HG02943 (cell line): ENCODE measurements at regions not wholly inside any gene's neighbourhood (a gene's known extent, or its start where the extent isn't known, plus 50 kb on each side); places are given as distances from the start of the nearest gene placed in this dataset.

Experiments
- ATAC-seq: cut with Tn5 transposase; IDR thresholded peaks from one replicate; pipeline ENCODE4 v1.9.1; 2021; ENCODE audit warnings: mild to moderate bottlenecking, low read depth, moderate library complexity; ENCODE audit not compliant: unreplicated experiment

GRCh38 chr2:83594241-83595120, 864.6 kb downstream of the SUCLG1 start:
- no peak for ATAC-seq

DNA sequence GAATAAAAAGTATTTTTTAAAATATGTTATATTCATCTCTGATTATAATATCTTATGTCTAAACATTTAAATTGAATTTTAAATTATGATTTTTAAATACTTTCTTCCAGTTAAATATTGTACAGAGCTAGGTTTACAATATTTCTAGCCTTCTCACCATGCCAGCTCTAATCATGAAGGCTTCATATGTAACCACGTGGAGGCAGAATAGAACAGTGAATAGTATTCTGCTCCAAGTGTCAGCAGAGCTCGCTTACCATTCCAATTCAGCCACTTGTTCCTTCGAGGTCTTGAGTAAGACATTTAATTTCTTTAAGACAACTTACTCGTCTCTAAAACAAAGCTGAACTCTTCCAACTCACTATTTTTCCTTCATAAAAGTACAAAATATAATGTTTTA, 871.8 kb downstream of the SUCLG1 start:
- no peak for ATAC-seq

GRCh38 chr2:83585250-83585649, 873.8 kb downstream of the SUCLG1 start:
- no peak for ATAC-seq

DNA sequence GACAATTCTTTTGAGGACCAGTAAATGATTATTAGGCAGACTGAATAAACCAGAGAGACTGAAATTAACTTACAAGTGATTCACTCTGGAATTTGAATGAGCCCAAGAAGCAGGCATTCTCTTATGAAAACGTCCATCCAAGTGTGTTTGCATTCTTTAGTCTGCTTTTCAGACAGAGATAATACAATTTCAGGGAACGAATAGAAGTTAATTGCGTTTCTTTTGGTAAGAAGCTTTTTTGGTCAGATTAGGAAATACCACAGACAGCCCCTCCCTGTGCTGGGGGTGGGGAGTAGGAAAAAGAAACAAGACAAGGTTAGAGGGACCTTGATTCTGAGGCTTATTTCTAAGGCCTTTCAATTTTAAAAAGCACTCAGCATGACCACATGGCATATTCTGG, 874.4 kb downstream of the SUCLG1 start:
- no peak for ATAC-seq

- ATAC-seq = no peak
These were observed 876.5 kb downstream of the SUCLG1 start for GRCh38 chr2:83582589-83582988.

DNA sequence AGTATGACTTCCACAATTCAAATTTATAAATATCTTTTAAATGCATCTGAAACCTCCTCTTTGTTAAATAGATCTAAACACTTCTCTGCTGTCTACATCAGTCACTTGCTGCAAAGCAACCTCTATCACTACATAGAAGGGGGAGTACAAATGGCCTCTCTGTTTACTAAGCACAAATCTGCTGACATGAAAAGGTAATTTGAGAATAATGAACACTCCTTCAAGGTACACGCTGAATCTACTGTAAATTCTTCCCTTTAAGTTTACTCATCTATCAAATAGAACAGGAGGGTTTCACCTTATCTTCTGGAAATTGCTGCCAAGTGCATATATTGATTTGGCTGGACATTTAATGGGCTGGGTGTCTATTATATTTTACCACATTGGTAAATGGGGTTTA, 879.6 kb downstream of the SUCLG1 start:
- ATAC-seq = no peak

DNA sequence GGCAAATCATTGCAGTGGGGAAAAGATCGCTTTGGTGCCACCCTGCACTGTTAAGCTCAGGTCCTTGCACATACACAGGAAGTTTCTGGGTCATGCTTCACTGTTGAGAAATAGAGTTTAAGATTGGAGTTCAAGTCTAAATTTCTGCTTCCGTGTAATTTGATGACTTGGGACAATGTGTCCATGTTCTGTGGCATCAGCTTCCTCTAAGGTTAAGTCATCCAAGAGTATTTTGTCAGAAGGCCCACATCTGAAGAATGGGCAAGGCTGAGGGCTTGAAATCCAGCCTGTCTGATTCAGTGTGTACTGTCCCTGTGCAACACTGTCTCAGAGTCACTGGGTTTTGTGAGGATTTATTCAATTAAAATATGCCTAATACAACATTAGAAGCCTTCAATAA, 880.7 kb downstream of the SUCLG1 start:
- ATAC-seq = no peak

GRCh38 chr2:83574614-83575013, 884.5 kb downstream of the SUCLG1 start:
- no peak for ATAC-seq

GRCh38 chr2:83573060-83573459, 886.0 kb downstream of the SUCLG1 start:
- ATAC-seq = no peak

GRCh38 chr2:83572400-83572799, 886.7 kb downstream of the SUCLG1 start:
- ATAC-seq = no peak

DNA sequence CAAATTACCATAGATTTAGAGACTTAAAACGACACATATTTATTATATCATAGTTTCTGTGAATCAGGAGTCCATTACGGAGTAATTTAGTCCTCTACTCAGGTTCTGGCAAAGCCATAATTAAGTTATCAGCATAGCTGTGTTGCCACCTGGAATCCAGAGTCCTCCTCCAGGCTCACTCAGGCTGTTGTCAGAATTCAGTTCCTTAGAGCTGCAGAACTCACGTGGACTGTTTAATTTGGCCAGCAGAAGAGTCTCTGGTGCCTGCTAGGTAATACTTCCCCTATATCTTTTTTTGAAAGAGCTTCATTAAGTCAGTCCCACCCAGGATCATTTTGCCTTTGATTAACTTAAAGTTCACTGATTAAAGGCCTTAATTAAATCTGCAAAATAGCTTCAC, 891.5 kb downstream of the SUCLG1 start:
- ATAC-seq = no peak

GRCh38 chr2:83565626-83566025, 893.5 kb downstream of the SUCLG1 start:
- ATAC-seq = no peak

DNA sequence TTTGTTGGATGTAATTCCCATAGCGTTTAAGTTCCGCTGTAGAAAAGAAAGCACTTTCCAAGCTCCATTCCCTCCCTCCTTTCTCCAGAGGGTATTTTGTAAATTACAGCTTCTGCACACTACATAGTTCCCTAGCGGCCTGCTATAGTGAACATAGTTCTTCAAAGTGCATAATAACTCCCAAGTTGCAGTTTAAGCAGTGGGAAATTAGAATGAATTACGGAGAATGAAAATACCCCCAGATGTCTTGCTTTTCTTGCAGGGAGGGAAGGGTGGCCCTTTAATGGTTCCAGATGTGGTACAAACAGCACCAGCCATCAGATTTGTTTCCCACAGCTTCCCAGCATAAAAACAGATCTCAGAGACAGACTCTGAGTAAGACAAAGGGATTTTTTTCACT, 893.9 kb downstream of the SUCLG1 start:
- ATAC-seq = no peak

GRCh38 chr2:83561592-83561991, 897.5 kb downstream of the SUCLG1 start:
- no peak for ATAC-seq

DNA sequence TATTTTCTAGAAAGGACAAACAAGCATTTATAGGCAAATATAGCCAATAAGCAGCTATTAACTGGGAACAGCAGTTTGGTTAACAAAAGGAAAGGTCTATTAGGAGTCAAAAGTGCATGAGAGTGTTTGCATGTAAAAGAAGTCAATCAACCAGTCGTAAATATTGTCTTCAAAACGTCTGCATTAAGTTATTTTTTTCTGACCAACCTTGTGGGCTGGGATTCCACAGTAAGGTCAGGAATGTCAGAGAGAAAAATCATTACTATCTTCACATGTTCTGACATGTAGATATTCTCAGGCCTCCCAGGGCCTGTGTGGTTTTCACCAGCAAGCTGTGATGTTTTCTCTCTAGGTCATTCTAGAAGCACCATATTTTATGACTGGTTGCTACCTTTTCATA, 922.5 kb downstream of the SUCLG1 start:
- ATAC-seq = no peak

- no peak for ATAC-seq
These were observed 924.7 kb downstream of the SUCLG1 start for GRCh38 chr2:83534416-83534815.

GRCh38 chr2:83531206-83531826, 927.8 kb downstream of the SUCLG1 start:
- ATAC-seq = no peak

DNA sequence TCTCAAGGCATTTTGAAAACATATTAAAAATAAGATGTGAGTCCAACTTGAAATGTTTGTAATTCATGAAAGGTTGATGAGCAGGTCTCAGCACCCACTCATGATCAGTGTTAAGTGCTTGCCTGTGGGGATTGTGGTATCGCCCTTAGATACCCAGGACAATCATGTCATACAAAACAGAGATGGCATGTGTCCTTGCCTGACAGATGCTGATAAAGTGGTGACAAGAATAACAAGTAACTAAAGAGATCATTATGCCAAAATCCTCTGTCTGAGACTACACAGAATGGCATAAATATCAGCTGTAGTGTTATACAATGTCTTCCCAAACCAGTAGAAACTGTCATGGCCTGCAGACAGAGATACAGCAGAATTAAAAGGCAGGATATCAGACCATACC, 930.3 kb downstream of the SUCLG1 start:
- ATAC-seq = no peak

GRCh38 chr2:83522891-83523493, 936.1 kb downstream of the SUCLG1 start:
- no peak for ATAC-seq

DNA sequence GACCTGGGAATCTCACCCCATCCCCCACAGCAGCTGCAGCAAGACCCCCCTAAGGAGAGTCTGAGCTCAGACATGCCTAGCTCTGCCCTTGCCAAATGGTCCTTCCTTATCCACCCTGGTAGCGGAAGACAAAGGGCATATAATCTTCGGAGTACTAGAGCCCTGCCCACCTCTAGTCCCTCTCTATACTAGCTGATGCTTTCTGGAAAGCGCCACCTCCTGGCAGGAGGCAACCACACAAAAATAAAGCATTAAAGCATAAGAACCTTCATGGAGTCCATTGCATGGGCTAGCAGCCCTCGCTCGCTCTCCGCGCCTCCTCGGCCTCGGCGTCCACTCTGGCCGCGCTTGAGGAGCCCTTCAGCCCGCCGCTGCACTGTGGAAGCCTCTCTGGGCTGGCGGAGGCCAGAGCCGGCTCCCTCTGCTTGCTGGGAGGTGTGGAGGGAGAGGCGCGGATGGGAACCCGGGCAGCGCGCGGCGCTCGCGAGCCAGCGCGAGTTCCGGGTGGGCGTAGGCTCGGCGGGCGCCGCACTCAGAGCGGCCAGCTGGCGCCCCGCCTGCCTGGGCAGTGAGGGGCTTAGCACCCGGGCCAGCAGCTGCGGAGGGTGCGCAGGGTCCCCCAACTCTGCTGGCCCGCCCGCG, 941.2 kb downstream of the SUCLG1 start:
- ATAC-seq = no peak

DNA sequence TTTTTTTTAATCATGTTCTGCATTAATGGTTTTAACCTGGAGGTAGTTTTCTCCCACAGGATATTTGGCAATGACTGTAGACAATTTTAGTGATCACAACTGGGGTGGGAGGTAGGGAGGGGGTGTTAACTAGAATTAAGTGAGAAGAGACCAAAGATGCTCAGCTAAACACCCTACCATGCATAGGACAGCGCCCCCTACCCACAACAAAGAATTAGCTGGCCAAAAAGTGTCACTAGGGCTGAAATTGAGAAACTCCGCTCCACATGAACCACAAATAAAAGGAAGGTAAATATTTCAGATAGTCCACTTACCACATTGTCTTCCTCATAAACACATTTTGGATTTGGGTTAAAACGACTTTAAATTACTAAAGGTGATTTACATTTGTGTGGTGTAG, 942.6 kb downstream of the SUCLG1 start:
- no peak for ATAC-seq
